Lower leg skin (tissue), 4 donors: ENCODE measurements at regions not wholly inside any gene's neighbourhood (a gene's known extent, or its start where the extent isn't known, plus 50 kb on each side); places are given as distances from the start of the nearest gene placed in this dataset.

Experiments
- DNase-seq, 2 donors: peaks; one replicate each; pipeline ENCODE4 v3.0.0-alpha.2; 2019; ENCODE audit warnings: low spot score in 2 of 2
- H3K4me3 ChIP-seq: fragments of 200-600 bp; sonication (generic); 2 replicates; pipeline ENCODE4 v1.5.1; 2017; ENCODE audit warnings: mild to moderate bottlenecking, low read depth; ENCODE audit not compliant: poor library complexity, severe bottlenecking
- POLR2A ChIP-seq, 2 donors: fragments of 450-650 bp; IDR thresholded peaks; one replicate each; pipeline ENCODE4 v1.6.1; 2016 to 2017; ENCODE audit warnings: antibody characterized with exemption in 2 of 2, mild to moderate bottlenecking in 1 of 2, moderate library complexity in 1 of 2
- WGBS, 2 donors: methylation state at CpG; one replicate each; pipeline ENCODE4 v1.1.5; 2018; 5-methylcytosine and 5-hydroxymethylcytosine counted together
- intact Hi-C: fragments of 100-400 bp; cut with DNase I; formaldehyde crosslinking; loops from one replicate; pipeline ENCODE4 v1.15.0; 2023; ENCODE audit warnings: low total_unique reads
- TF ChIP-seq, protein P1 (sequence below), 3 donors: fragments of 450-650 bp; IDR thresholded peaks; one replicate each; pipeline ENCODE4 v1.5.1; 2016; ENCODE audit warnings: antibody characterized with exemption in 3 of 3, mild to moderate bottlenecking in 3 of 3, moderate library complexity in 2 of 3

DNA sequence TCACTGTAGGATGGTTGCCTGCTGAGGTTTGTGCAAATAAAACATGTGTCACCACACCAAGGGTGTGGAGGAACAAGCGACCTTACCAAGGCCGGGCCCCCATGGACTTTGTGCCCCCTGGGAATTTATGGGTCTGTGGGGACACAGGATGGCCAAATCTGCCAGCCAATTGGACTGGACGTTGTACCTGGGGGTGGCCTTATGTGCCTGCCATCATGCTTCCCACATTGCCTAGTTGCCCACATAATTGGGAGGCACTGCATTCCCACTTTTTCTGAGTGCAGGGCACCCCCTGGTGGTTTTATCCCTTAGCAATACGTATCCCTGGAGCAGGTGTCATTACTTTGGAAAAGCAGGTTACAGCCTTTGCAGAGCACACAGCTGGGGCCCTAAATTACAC, 92.6 kb upstream of the TMPO start:
- WGBS, 2 donors: 84 to 97% methylated on average over 4 of the region's 4 CpGs
- H3K4me3 ChIP-seq: no peak overlapping the region
- no peak for TF ChIP-seq POLR2A (IDR thresholded peaks at IDR 0.05)
- TF ChIP-seq, protein P1, sequence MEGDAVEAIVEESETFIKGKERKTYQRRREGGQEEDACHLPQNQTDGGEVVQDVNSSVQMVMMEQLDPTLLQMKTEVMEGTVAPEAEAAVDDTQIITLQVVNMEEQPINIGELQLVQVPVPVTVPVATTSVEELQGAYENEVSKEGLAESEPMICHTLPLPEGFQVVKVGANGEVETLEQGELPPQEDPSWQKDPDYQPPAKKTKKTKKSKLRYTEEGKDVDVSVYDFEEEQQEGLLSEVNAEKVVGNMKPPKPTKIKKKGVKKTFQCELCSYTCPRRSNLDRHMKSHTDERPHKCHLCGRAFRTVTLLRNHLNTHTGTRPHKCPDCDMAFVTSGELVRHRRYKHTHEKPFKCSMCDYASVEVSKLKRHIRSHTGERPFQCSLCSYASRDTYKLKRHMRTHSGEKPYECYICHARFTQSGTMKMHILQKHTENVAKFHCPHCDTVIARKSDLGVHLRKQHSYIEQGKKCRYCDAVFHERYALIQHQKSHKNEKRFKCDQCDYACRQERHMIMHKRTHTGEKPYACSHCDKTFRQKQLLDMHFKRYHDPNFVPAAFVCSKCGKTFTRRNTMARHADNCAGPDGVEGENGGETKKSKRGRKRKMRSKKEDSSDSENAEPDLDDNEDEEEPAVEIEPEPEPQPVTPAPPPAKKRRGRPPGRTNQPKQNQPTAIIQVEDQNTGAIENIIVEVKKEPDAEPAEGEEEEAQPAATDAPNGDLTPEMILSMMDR (IDR thresholded peaks at IDR 0.05): no peak
- intact Hi-C loops: loop anchor here (10.0 kb wide), 1 partner anchor 102 kb away; no protein-coding TSS in a partner anchor
- no peak for DNase-seq

- no peak for DNase-seq
- 64 to 78% methylated on average over 2 of the region's 2 CpGs for WGBS, 2 donors
- TF ChIP-seq, protein P1 (IDR thresholded peaks at IDR 0.05): no peak
- no peak for TF ChIP-seq POLR2A (IDR thresholded peaks at IDR 0.05)
- no peak overlapping the region for H3K4me3 ChIP-seq
- intact Hi-C loops: loop anchor here (10.0 kb wide), 1 partner anchor 101 kb away; no protein-coding TSS in a partner anchor
These were observed 91.4 kb upstream of the TMPO start for GRCh38 chr12:98423963-98424362.

GRCh38 chr12:98424726-98425401, 90.5 kb upstream of the TMPO start:
- 24% methylated on average over 9 of the region's 9 CpGs for WGBS, 2 donors
- TF ChIP-seq, protein P1 (IDR thresholded peaks at IDR 0.05): no peak
- TF ChIP-seq POLR2A (IDR thresholded peaks at IDR 0.05): no peak
- intact Hi-C loops: loop anchor here (10.0 kb wide), 1 partner anchor 100 kb away; no protein-coding TSS in a partner anchor
- no peak for DNase-seq
- no peak overlapping the region for H3K4me3 ChIP-seq

DNA sequence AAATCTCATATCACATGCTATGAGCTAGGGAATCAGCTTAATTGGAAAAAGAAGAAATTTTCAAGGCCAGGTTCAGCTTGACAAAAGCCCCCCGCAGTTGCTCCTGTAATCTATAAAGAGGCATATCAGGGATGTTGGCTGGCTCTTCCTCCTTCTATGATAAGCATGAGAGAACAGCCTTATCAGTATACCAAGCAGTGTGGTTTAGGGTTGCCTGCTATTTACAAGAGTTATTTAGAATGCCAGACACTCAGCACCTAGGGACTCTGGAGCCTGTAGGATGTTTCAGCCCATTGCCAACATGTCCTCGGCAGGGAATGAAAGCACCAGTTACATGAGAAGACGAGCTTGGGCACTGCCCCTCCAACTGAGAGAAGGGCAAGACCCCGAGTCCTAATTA, 89.5 kb upstream of the TMPO start:
- H3K4me3 ChIP-seq: no peak overlapping the region
- intact Hi-C loops: loop anchor here (10.0 kb wide), 1 partner anchor 99 kb away; no protein-coding TSS in a partner anchor
- no peak for TF ChIP-seq POLR2A (IDR thresholded peaks at IDR 0.05)
- TF ChIP-seq, protein P1 (IDR thresholded peaks at IDR 0.05): no peak
- no peak for DNase-seq
- WGBS, 2 donors: 79 to 85% methylated on average over 4 of the region's 4 CpGs

- DNase-seq: no peak
- intact Hi-C loops: no loop called here
- no peak overlapping the region for H3K4me3 ChIP-seq
- 89 to 90% methylated on average over 3 of the region's 3 CpGs for WGBS, 2 donors
- TF ChIP-seq POLR2A (IDR thresholded peaks at IDR 0.05): no peak
- TF ChIP-seq, protein P1 (IDR thresholded peaks at IDR 0.05): no peak
These were observed 84.3 kb upstream of the TMPO start for GRCh38 chr12:98431089-98431488.

- 93 to 97% methylated on average over 4 of the region's 4 CpGs for WGBS, 2 donors
- no peak for TF ChIP-seq POLR2A (IDR thresholded peaks at IDR 0.05)
- TF ChIP-seq, protein P1 (IDR thresholded peaks at IDR 0.05): no peak
- no peak overlapping the region for H3K4me3 ChIP-seq
- intact Hi-C loops: no loop called here
- DNase-seq: no peak
These were observed 78.2 kb upstream of the TMPO start for GRCh38 chr12:98437166-98437565.
